H1 (cell line): ENCODE measurements at regions not wholly inside any gene's neighbourhood (a gene's known extent, or its start where the extent isn't known, plus 50 kb on each side); places are given as distances from the start of the nearest gene placed in this dataset.

ENCODE experiments used
- CTCF ChIA-PET: fragments of 300-600 bp; sonication (Branson Sonifier 250); formaldehyde crosslinking; loops from one replicate; lab custom pipeline; 2021; ENCODE audit not compliant: partially characterized antibody; lab: Charles Lee
- POLR2A ChIA-PET: fragments of 300-600 bp; sonication (Branson Sonifier 250); formaldehyde crosslinking; loops from one replicate; lab custom pipeline; 2021; ENCODE audit warnings: inconsistent platforms; ENCODE audit not compliant: partially characterized antibody; lab: Charles Lee
- DNase-seq, 2 experiments: peaks; one replicate each; pipeline versions ENCODE4 v3.0.0 to v3.0.0-alpha.2; 2010 to 2022; ENCODE audit warnings: low spot score in 2 of 2, low read depth in 1 of 2, mixed read lengths in 1 of 2
- FAIRE-seq: peaks from 2 replicates; lab custom pipeline; 2011; peaks lifted over from hg19 to GRCh38; lab: Jason Lieb, UNC
- H2AFZ ChIP-seq: 2 replicates; pipeline ENCODE4 v1.8.1; 2012; ENCODE audit warnings: low read length, inconsistent platforms
- H2AK5ac ChIP-seq: 2 replicates; pipeline ENCODE4 v1.6.1; 2013; ENCODE audit warnings: low read depth, low read length
- H2BK120ac ChIP-seq: replicated peaks from 2 replicates; pipeline ENCODE3; 2013; ENCODE audit warnings: low read depth, low read length, inconsistent platforms
- H2BK12ac ChIP-seq: 2 replicates; pipeline ENCODE4 v1.6.1; 2013; ENCODE audit warnings: low read depth, low read length
- H2BK15ac ChIP-seq: 2 replicates; pipeline ENCODE4 v1.6.1; 2013; ENCODE audit warnings: low read length
- H2BK20ac ChIP-seq: 2 replicates; pipeline ENCODE4 v1.6.1; 2013; ENCODE audit warnings: low read length
- H2BK5ac ChIP-seq: 2 replicates; pipeline ENCODE4 v1.6.1; 2013; ENCODE audit warnings: low read depth, low read length
- H3K14ac ChIP-seq: 2 replicates; pipeline ENCODE4 v1.6.1; 2013; ENCODE audit warnings: inconsistent platforms; ENCODE audit not compliant: insufficient read length
- H3K18ac ChIP-seq: 2 replicates; pipeline ENCODE4 v1.6.1; 2013; ENCODE audit warnings: low read length; ENCODE audit errors: extremely low read depth
- H3K23ac ChIP-seq: 2 replicates; pipeline ENCODE4 v1.6.1; 2013; ENCODE audit warnings: inconsistent platforms; ENCODE audit not compliant: insufficient read length
- H3K23me2 ChIP-seq: 2 replicates; pipeline ENCODE4 v1.6.1; 2013; ENCODE audit warnings: low read depth, low read length
- H3K27ac ChIP-seq: 2 replicates; pipeline ENCODE4 v1.6.1; 2011; ENCODE audit warnings: low read depth, low read length, inconsistent platforms
- H3K27me3 ChIP-seq, 4 experiments: replicated peaks in 1 of 4; 1 replicate in 1 of 4; 2 replicates in 3 of 4; pipeline versions ENCODE4 v1.6.1 to v1.8.1; 2011 to 2013; ENCODE audit warnings: low read length in 3 of 4, mild to moderate bottlenecking in 3 of 4, inconsistent platforms in 2 of 4, mixed read lengths in 2 of 4, moderate library complexity in 1 of 4; ENCODE audit not compliant: control insufficient read depth in 3 of 4, insufficient read depth in 3 of 4; ENCODE audit errors: extremely low read depth in 1 of 4
- H3K36me3 ChIP-seq, 4 experiments: 2 replicates each; pipeline versions ENCODE4 v1.6.1 to v1.8.1; 2011 to 2013; ENCODE audit warnings: mild to moderate bottlenecking in 4 of 4, low read length in 3 of 4, moderate library complexity in 2 of 4, control low read depth in 1 of 4, inconsistent platforms in 1 of 4; ENCODE audit not compliant: insufficient read depth in 4 of 4, control insufficient read depth in 2 of 4
- H3K4ac ChIP-seq: replicated peaks from 2 replicates; pipeline ENCODE3; 2013; ENCODE audit warnings: low read length, low read depth, mixed read lengths, inconsistent platforms; ENCODE audit not compliant: insufficient read length
- H3K4me1 ChIP-seq, 4 experiments: replicated peaks in 1 of 4; 1 replicate in 1 of 4; 2 replicates in 3 of 4; pipeline versions ENCODE4 v1.6.1 to v1.8.1; 2011 to 2013; ENCODE audit warnings: low read length in 3 of 4, inconsistent platforms in 2 of 4, mixed read lengths in 1 of 4; ENCODE audit not compliant: insufficient read depth in 4 of 4, control insufficient read depth in 3 of 4
- H3K4me2 ChIP-seq, 2 experiments: 2 replicates each; pipeline versions ENCODE4 v1.6.1 to v1.8.1; 2011 to 2013; ENCODE audit warnings: low read depth in 2 of 2, low read length in 2 of 2, control low read depth in 1 of 2, inconsistent platforms in 1 of 2, mild to moderate bottlenecking in 1 of 2; ENCODE audit not compliant: insufficient read depth in 1 of 2
- H3K4me3 ChIP-seq, 4 experiments: fragments of 200-600, 300-600 bp in 1 of 4; sonication (generic), shearing (Covaris generic), sonication (Bioruptor Twin) in 1 of 4; 2 replicates each; pipeline versions ENCODE4 v1.5.1 to v1.8.1; 2011 to 2016; ENCODE audit warnings: low read length in 4 of 4, low read depth in 3 of 4, control low read depth in 2 of 4, inconsistent platforms in 2 of 4, mild to moderate bottlenecking in 2 of 4, mixed read lengths in 1 of 4, moderate library complexity in 1 of 4; ENCODE audit not compliant: insufficient read depth in 2 of 4; ENCODE audit errors: extremely low read depth in 1 of 4
- H3K56ac ChIP-seq: replicated peaks from 2 replicates; pipeline ENCODE3; 2013; ENCODE audit warnings: low read depth, mild to moderate bottlenecking, mixed read lengths, low read length, inconsistent platforms; ENCODE audit not compliant: insufficient read length
- H3K79me1 ChIP-seq: 2 replicates; pipeline ENCODE4 v1.6.1; 2013; ENCODE audit warnings: low read depth, low read length, control low read depth
- H3K79me2 ChIP-seq, 2 experiments: 2 replicates each; pipeline versions ENCODE4 v1.6.1 to v1.8.1; 2012 to 2013; ENCODE audit warnings: low read length in 2 of 2, mild to moderate bottlenecking in 2 of 2, inconsistent platforms in 1 of 2; ENCODE audit not compliant: insufficient read depth in 2 of 2, control insufficient read depth in 1 of 2
- H3K9ac ChIP-seq, 4 experiments: replicated peaks in 1 of 4; 1 replicate in 1 of 4; 2 replicates in 3 of 4; pipeline versions ENCODE4 v1.6.1 to v1.8.1; 2011 to 2013; ENCODE audit warnings: low read depth in 3 of 4, low read length in 3 of 4, control low read depth in 2 of 4, mild to moderate bottlenecking in 2 of 4, moderate library complexity in 2 of 4, inconsistent platforms in 1 of 4; ENCODE audit errors: extremely low read depth in 1 of 4
- H3K9me3 ChIP-seq, 2 experiments: 2 replicates each; pipeline versions ENCODE4 v1.6.1 to v1.8.1; 2012 to 2013; ENCODE audit warnings: mild to moderate bottlenecking in 2 of 2, moderate library complexity in 2 of 2, control low read depth in 1 of 2, inconsistent platforms in 1 of 2, low read depth in 1 of 2, low read length in 1 of 2, mixed read lengths in 1 of 2; ENCODE audit not compliant: insufficient read depth in 2 of 2
- H4K20me1 ChIP-seq, 2 experiments: replicated peaks in 1 of 2; 2 replicates each; pipeline versions ENCODE3 to v1.8.1; 2011 to 2013; ENCODE audit warnings: inconsistent platforms in 2 of 2, low read length in 2 of 2, mild to moderate bottlenecking in 1 of 2; ENCODE audit not compliant: insufficient read depth in 2 of 2, control insufficient read depth in 1 of 2
- H4K5ac ChIP-seq: 2 replicates; pipeline ENCODE4 v1.6.1; 2013; ENCODE audit warnings: low read length, low read depth, mixed read lengths, inconsistent platforms; ENCODE audit not compliant: insufficient read length
- H4K8ac ChIP-seq: 2 replicates; pipeline ENCODE4 v1.8.0; 2013; ENCODE audit warnings: mild to moderate bottlenecking, moderate library complexity, low read length, inconsistent platforms; ENCODE audit not compliant: insufficient read depth; ENCODE audit errors: extremely low read depth
- H4K91ac ChIP-seq: replicated peaks from 2 replicates; pipeline ENCODE3; 2013; ENCODE audit warnings: low read length, mixed read lengths, inconsistent platforms; ENCODE audit not compliant: insufficient read length
- CBX5 ChIP-seq: fragments of 300-800, 300-1000 bp; sonication (generic); IDR thresholded peaks from 2 replicates; pipeline ENCODE4 v1.7.1; 2016; ENCODE audit warnings: antibody characterized with exemption, low read length, low read depth
- CHD2 ChIP-seq: IDR thresholded peaks from 2 replicates; pipeline ENCODE4 v1.6.1; 2012; ENCODE audit warnings: low read length, improper control_type of control experiment
- CREB1 ChIP-seq: IDR thresholded peaks from 2 replicates; pipeline ENCODE4 v1.6.1; 2012; ENCODE audit warnings: inconsistent platforms
- CTBP2 ChIP-seq: IDR thresholded peaks from 2 replicates; pipeline ENCODE4 v1.7.0; 2011; ENCODE audit warnings: borderline replicate concordance, mild to moderate bottlenecking, moderate library complexity, mixed read lengths, low read length; ENCODE audit not compliant: insufficient read depth, insufficient read length
- EZH2 ChIP-seq: fragments of 200-600 bp; sonication (generic); IDR thresholded peaks from 2 replicates; pipeline ENCODE4 v1.7.1; 2012; ENCODE audit warnings: low read depth, mild to moderate bottlenecking, moderate library complexity, low read length, inconsistent platforms; ENCODE audit not compliant: severe bottlenecking
- GABPA ChIP-seq: IDR thresholded peaks from 2 replicates; pipeline ENCODE4 v1.6.1; 2011; ENCODE audit warnings: mild to moderate bottlenecking, low read length, moderate library complexity, borderline replicate concordance; ENCODE audit not compliant: insufficient read depth
- KDM4A ChIP-seq: IDR thresholded peaks from one replicate; pipeline ENCODE4 v1.7.1; 2012; ENCODE audit warnings: low read depth, mild to moderate bottlenecking, moderate library complexity, low read length, inconsistent platforms; ENCODE audit not compliant: severe bottlenecking
- POLR2AphosphoS5 ChIP-seq: IDR thresholded peaks from 2 replicates; pipeline ENCODE4 v1.6.1; 2011; ENCODE audit warnings: low read depth, low read length
- POU5F1 ChIP-seq: IDR thresholded peaks from 2 replicates; pipeline ENCODE4 v1.6.1; 2011; ENCODE audit warnings: low read depth, mild to moderate bottlenecking, low read length, moderate library complexity
- RBBP5 ChIP-seq: IDR thresholded peaks from 2 replicates; pipeline ENCODE4 v1.7.1; 2012; ENCODE audit warnings: low read depth, mild to moderate bottlenecking, inconsistent platforms, low read length, moderate library complexity, borderline replicate concordance
- RFX5 ChIP-seq: IDR thresholded peaks from 2 replicates; pipeline ENCODE4 v1.6.1; 2011; ENCODE audit warnings: low read depth, low read length, improper control_type of control experiment, borderline replicate concordance
- RXRA ChIP-seq: IDR thresholded peaks from 2 replicates; pipeline ENCODE4 v1.6.1; 2011; ENCODE audit warnings: low read depth, mild to moderate bottlenecking, low read length, moderate library complexity; ENCODE audit not compliant: insufficient read depth
- TAF1 ChIP-seq: IDR thresholded peaks from 2 replicates; pipeline ENCODE4 v1.6.1; 2011; ENCODE audit warnings: mild to moderate bottlenecking, low read depth, low read length
- TAF7 ChIP-seq: optimal IDR thresholded peaks from 2 replicates; pipeline ENCODE3; 2011; ENCODE audit warnings: low read depth, mild to moderate bottlenecking, inconsistent platforms, low read length, moderate library complexity, borderline replicate concordance
- YY1 ChIP-seq: IDR thresholded peaks from 2 replicates; pipeline ENCODE4 v1.6.1; 2011; ENCODE audit warnings: low read depth, mild to moderate bottlenecking, low read length
- WGBS, 2 experiments: shearing (Covaris generic) in 1 of 2; methylation state at CpG; one replicate each; pipeline versions ENCODE4 v1.1.6 to v1.1.7; 2013 to 2015; ENCODE audit warnings: low lambda C conversion rate in 2 of 2, mixed read lengths in 2 of 2, inconsistent platforms in 1 of 2, low coverage in 1 of 2, missing lambda C conversion rate in 1 of 2; ENCODE audit not compliant: insufficient replicate concordance in 2 of 2, insufficient coverage in 1 of 2, insufficient read length in 1 of 2; ENCODE audit errors: extremely low coverage in 1 of 2, missing lambda C conversion rate in 1 of 2; 5-methylcytosine and 5-hydroxymethylcytosine counted together

- Histone ChIP-seq H2BK5ac (no peak overlapping the region), H3K79me1 (no peaks in the 10 kb centered on the region), H3K23me2 (no peaks in the 10 kb centered on the region), H4K8ac (no peak overlapping the region), H3K18ac (no peak overlapping the region), H3K9me3 (no peaks in the 10 kb centered on the region), H2BK120ac (no peak overlapping the region), H3K27ac (no peak overlapping the region), H3K23ac (no peak overlapping the region), H3K14ac (no peak overlapping the region), H4K20me1 (no peaks in the 10 kb centered on the region), H3K4me1 (no peaks in the 10 kb centered on the region), H3K27me3 (no peaks in the 10 kb centered on the region), H3K79me2 (no peaks in the 10 kb centered on the region), H2BK12ac (no peak overlapping the region), H2AFZ (peak overlapping the region; percentile 53; the same call in 1 of the 2 replicates), H3K4me3 (no peak overlapping the region), H2BK20ac (no peak overlapping the region), H3K56ac (no peak overlapping the region), H3K4ac (no peak overlapping the region), H2AK5ac (no peak overlapping the region), H2BK15ac (no peak overlapping the region), H3K36me3 (no peaks in the 10 kb centered on the region), H3K4me2 (no peak overlapping the region), H4K5ac (no peak overlapping the region), H3K9ac (no peak overlapping the region), H4K91ac (no peak overlapping the region)
- FAIRE-seq (no peak), DNase-seq (no peak)
- no peak for TF ChIP-seq TAF7
- TF ChIP-seq CTBP2, result no peak
- TF ChIP-seq CHD2, result no peak
- no peak for TF ChIP-seq RFX5
- TF ChIP-seq YY1, result no peak
- no peak for TF ChIP-seq TAF1
- TF ChIP-seq CREB1, result no peak
- TF ChIP-seq GABPA, result no peak
- no peak for TF ChIP-seq CBX5
- no peak for TF ChIP-seq RBBP5
- no peak for TF ChIP-seq KDM4A
- no peak for TF ChIP-seq POLR2AphosphoS5
- TF ChIP-seq POU5F1, result no peak
- no peak for TF ChIP-seq EZH2
- no peak for TF ChIP-seq RXRA
- ChIA-PET POLR2A (no interaction called here), CTCF (interaction anchor here (0.9 kb wide), 1 partner anchor 16 kb away, joined by 3 read pairs; no protein-coding TSS in a partner anchor)
- 92% methylated on average over 3 of the region's 3 CpGs; no CpG with 5 or more reads in 1 of the 2 experiments for WGBS, 2 experiments
Measured at GRCh38 chr6:8794420-8794819, 359.1 kb upstream of the SLC35B3 start.
